ENCODE measurements at regions not wholly inside any gene's neighbourhood (a gene's known extent, or its start where the extent isn't known, plus 50 kb on each side); places are given as distances from the start of the nearest gene placed in this dataset.

DNA sequence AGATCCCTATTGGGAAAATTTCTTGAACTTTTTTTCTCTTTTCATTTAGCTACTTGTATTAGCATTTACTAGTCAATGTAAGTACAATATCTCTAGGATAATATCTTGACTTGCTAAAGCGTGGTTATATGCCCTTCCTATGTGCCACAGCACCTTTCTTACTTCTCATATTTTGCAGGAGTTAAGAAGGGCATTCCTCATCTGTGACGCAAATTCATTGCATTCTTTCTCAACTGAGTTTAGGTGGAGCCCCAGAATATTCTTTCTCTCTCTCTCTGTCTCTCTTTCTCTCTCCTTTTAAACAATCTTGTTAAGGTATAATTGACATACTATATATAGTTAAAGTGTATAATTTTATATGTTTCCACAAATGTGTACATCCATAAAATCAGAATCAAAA lies 266.1 kb downstream of the RAB38 start:
- no peak for DNase-seq (ENCODE audit: low spot score)
- no peaks in the 10 kb centered on the region for H3K9me3 Mint-ChIP-seq (ENCODE audit: low read depth)
- H3K27ac Mint-ChIP-seq (ENCODE audit: unreplicated experiment), result no peak overlapping the region
- TF ChIP-seq, protein P1, sequence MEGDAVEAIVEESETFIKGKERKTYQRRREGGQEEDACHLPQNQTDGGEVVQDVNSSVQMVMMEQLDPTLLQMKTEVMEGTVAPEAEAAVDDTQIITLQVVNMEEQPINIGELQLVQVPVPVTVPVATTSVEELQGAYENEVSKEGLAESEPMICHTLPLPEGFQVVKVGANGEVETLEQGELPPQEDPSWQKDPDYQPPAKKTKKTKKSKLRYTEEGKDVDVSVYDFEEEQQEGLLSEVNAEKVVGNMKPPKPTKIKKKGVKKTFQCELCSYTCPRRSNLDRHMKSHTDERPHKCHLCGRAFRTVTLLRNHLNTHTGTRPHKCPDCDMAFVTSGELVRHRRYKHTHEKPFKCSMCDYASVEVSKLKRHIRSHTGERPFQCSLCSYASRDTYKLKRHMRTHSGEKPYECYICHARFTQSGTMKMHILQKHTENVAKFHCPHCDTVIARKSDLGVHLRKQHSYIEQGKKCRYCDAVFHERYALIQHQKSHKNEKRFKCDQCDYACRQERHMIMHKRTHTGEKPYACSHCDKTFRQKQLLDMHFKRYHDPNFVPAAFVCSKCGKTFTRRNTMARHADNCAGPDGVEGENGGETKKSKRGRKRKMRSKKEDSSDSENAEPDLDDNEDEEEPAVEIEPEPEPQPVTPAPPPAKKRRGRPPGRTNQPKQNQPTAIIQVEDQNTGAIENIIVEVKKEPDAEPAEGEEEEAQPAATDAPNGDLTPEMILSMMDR (IDR thresholded peaks at IDR 0.05), result no peak
- H3K36me3 Mint-ChIP-seq (ENCODE audit: low read depth), result no peaks in the 10 kb centered on the region
- H3K27me3 Mint-ChIP-seq (ENCODE audit: low read depth), result peaks cover 7% of the 10 kb centered on the region
- H3K4me1 Mint-ChIP-seq (ENCODE audit: low read depth), result no peaks in the 10 kb centered on the region
- no peak overlapping the region for H3K4me3 Mint-ChIP-seq (ENCODE audit: unreplicated experiment)

GRCh38 chr11:87908086-87908485 lies 267.2 kb downstream of the RAB38 start:
- H3K9me3 Mint-ChIP-seq (ENCODE audit: low read depth), result no peaks in the 10 kb centered on the region
- no peak overlapping the region for H3K27ac Mint-ChIP-seq (ENCODE audit: unreplicated experiment)
- H3K27me3 Mint-ChIP-seq (ENCODE audit: low read depth), result peaks cover 7% of the 10 kb centered on the region
- DNase-seq (ENCODE audit: low spot score), result no peak
- no peaks in the 10 kb centered on the region for H3K36me3 Mint-ChIP-seq (ENCODE audit: low read depth)
- no peak overlapping the region for H3K4me3 Mint-ChIP-seq (ENCODE audit: unreplicated experiment)
- TF ChIP-seq, protein P1 (IDR thresholded peaks at IDR 0.05), result no peak
- H3K4me1 Mint-ChIP-seq (ENCODE audit: low read depth), result no peaks in the 10 kb centered on the region

- H3K27me3 Mint-ChIP-seq (ENCODE audit: low read depth), result peaks cover 14% of the 10 kb centered on the region
- H3K4me1 Mint-ChIP-seq (ENCODE audit: low read depth), result no peaks in the 10 kb centered on the region
- H3K27ac Mint-ChIP-seq (ENCODE audit: unreplicated experiment), result no peak overlapping the region
- no peaks in the 10 kb centered on the region for H3K9me3 Mint-ChIP-seq (ENCODE audit: low read depth)
- DNase-seq (ENCODE audit: low spot score), result no peak
- H3K36me3 Mint-ChIP-seq (ENCODE audit: low read depth), result no peaks in the 10 kb centered on the region
- TF ChIP-seq, protein P1 (IDR thresholded peaks at IDR 0.05), result no peak
- H3K4me3 Mint-ChIP-seq (ENCODE audit: unreplicated experiment), result no peak overlapping the region
Observed at GRCh38 chr11:87903345-87903744, 271.9 kb downstream of the RAB38 start.

- no peak for DNase-seq (ENCODE audit: low spot score)
Observed at GRCh38 chr11:87901341-87901740, 273.9 kb downstream of the RAB38 start.

GRCh38 chr11:87897921-87898320 lies 277.3 kb downstream of the RAB38 start:
- Mint-ChIP-seq H3K4me1 (ENCODE audit: low read depth) (no peaks in the 10 kb centered on the region), H3K27ac (ENCODE audit: unreplicated experiment) (no peak overlapping the region), H3K36me3 (ENCODE audit: low read depth) (no peaks in the 10 kb centered on the region), H3K27me3 (ENCODE audit: low read depth) (peaks cover 25% of the 10 kb centered on the region), H3K9me3 (ENCODE audit: low read depth) (no peaks in the 10 kb centered on the region), H3K4me3 (ENCODE audit: unreplicated experiment) (no peak overlapping the region)
- DNase-seq (ENCODE audit: low spot score), result no peak
- TF ChIP-seq, protein P1 (IDR thresholded peaks at IDR 0.05), result no peak

More at GRCh38 chr11:87901341-87901740, 273.9 kb downstream of the RAB38 start:
- H3K27me3 Mint-ChIP-seq (ENCODE audit: low read depth), result peaks cover 23% of the 10 kb centered on the region
- no peak overlapping the region for H3K27ac Mint-ChIP-seq (ENCODE audit: unreplicated experiment)
- no peak overlapping the region for H3K4me3 Mint-ChIP-seq (ENCODE audit: unreplicated experiment)
- TF ChIP-seq, protein P1 (IDR thresholded peaks at IDR 0.05), result no peak
- H3K9me3 Mint-ChIP-seq (ENCODE audit: low read depth), result no peaks in the 10 kb centered on the region
- no peaks in the 10 kb centered on the region for H3K4me1 Mint-ChIP-seq (ENCODE audit: low read depth)
- no peaks in the 10 kb centered on the region for H3K36me3 Mint-ChIP-seq (ENCODE audit: low read depth)
